ENCODE measurements at regions not wholly inside any gene's neighbourhood (a gene's known extent, or its start where the extent isn't known, plus 50 kb on each side); places are given as distances from the start of the nearest gene placed in this dataset.

GRCh38 chr2:129771418-129772189 is 207.9 kb upstream of the RAB6C start:
- no peak for DNase-seq (ENCODE audit: low read depth in 2 of 2)
- no peak for TF ChIP-seq CTCF (IDR thresholded peaks at IDR 0.05; ENCODE audit: low read depth, low read length)
- no peak overlapping the region for H3K4me3 ChIP-seq (replicated peaks in 1 of 2; ENCODE audit: low read depth in 2 of 2, low read length in 2 of 2)

GRCh38 chr2:129772190-129772579 is 207.3 kb upstream of the RAB6C start:
- no peak for DNase-seq (ENCODE audit: low read depth in 2 of 2)
- no peak for TF ChIP-seq CTCF (IDR thresholded peaks at IDR 0.05; ENCODE audit: low read depth, low read length)
- no peak overlapping the region for H3K4me3 ChIP-seq (replicated peaks in 1 of 2; ENCODE audit: low read depth in 2 of 2, low read length in 2 of 2)

GRCh38 chr2:129775952-129776653 is 203.4 kb upstream of the RAB6C start:
- H3K4me3 ChIP-seq (replicated peaks in 1 of 2; ENCODE audit: low read depth in 2 of 2, low read length in 2 of 2) = no peak overlapping the region
- no peak for DNase-seq (ENCODE audit: low read depth in 2 of 2)
- TF ChIP-seq CTCF (IDR thresholded peaks at IDR 0.05; ENCODE audit: low read depth, low read length) = no peak

- no peak for TF ChIP-seq CTCF (IDR thresholded peaks at IDR 0.05; ENCODE audit: low read depth, low read length)
- no peak for DNase-seq (ENCODE audit: low read depth in 2 of 2)
- H3K4me3 ChIP-seq (replicated peaks in 1 of 2; ENCODE audit: low read depth in 2 of 2, low read length in 2 of 2) = no peak overlapping the region
These were observed 202.3 kb upstream of the RAB6C start for GRCh38 chr2:129777146-129777545.

GRCh38 chr2:129777762-129778583 is 201.5 kb upstream of the RAB6C start:
- no peak for TF ChIP-seq CTCF (IDR thresholded peaks at IDR 0.05; ENCODE audit: low read depth, low read length)
- no peak overlapping the region for H3K4me3 ChIP-seq (replicated peaks in 1 of 2; ENCODE audit: low read depth in 2 of 2, low read length in 2 of 2)
- DNase-seq (ENCODE audit: low read depth in 2 of 2) = no peak

- H3K4me3 ChIP-seq (replicated peaks in 1 of 2; ENCODE audit: low read depth in 2 of 2, low read length in 2 of 2) = no peak overlapping the region
- no peak for DNase-seq (ENCODE audit: low read depth in 2 of 2)
- no peak for TF ChIP-seq CTCF (IDR thresholded peaks at IDR 0.05; ENCODE audit: low read depth, low read length)
These were observed 200.9 kb upstream of the RAB6C start for GRCh38 chr2:129778584-129778877.
